D721Med (cell line): ENCODE measurements at regions not wholly inside any gene's neighbourhood (a gene's known extent, or its start where the extent isn't known, plus 50 kb on each side); places are given as distances from the start of the nearest gene placed in this dataset.

Experiments used
- DNase-seq: peaks from one replicate; pipeline ENCODE4 v3.0.0; 2011; ENCODE audit warnings: low spot score; ENCODE audit not compliant: insufficient read length
- FAIRE-seq: peaks from 2 replicates; lab custom pipeline; 2011; peaks lifted over from hg19 to GRCh38; lab: Jason Lieb, UNC
- CTCF ChIP-seq: IDR thresholded peaks from 2 replicates; pipeline ENCODE4 v1.5.1; 2012; ENCODE audit warnings: mild to moderate bottlenecking, control low read depth; ENCODE audit not compliant: insufficient read depth; ENCODE audit errors: missing control alignments

GRCh38 chr11:122342089-122342744 lies 226.2 kb upstream of the BLID start:
- DNase-seq (no peak), FAIRE-seq (no peak)
- TF ChIP-seq CTCF, result no peak

- TF ChIP-seq CTCF, result no peak
- DNase-seq (no peak), FAIRE-seq (no peak)
Measured at GRCh38 chr11:122341477-122341876, 225.5 kb upstream of the BLID start.

GRCh38 chr11:122340607-122341290 lies 224.7 kb upstream of the BLID start:
- no peak for TF ChIP-seq CTCF
- FAIRE-seq (no peak), DNase-seq (no peak)

GRCh38 chr11:122339436-122340060 lies 223.5 kb upstream of the BLID start:
- no peak for TF ChIP-seq CTCF
- DNase-seq, result no peak
- no peak for FAIRE-seq

GRCh38 chr11:122337704-122338103 lies 221.7 kb upstream of the BLID start:
- FAIRE-seq (no peak), DNase-seq (no peak)
- no peak for TF ChIP-seq CTCF

- no peak for FAIRE-seq
- no peak for TF ChIP-seq CTCF
- no peak for DNase-seq
Measured at GRCh38 chr11:122337241-122337640, 221.2 kb upstream of the BLID start.

- FAIRE-seq (no peak), DNase-seq (no peak)
- no peak for TF ChIP-seq CTCF
Measured at GRCh38 chr11:122336706-122337105, 220.7 kb upstream of the BLID start.
